HEK293 (cell line): ENCODE measurements at regions not wholly inside any gene's neighbourhood (a gene's known extent, or its start where the extent isn't known, plus 50 kb on each side); places are given as distances from the start of the nearest gene placed in this dataset.

Experiments
- ZBTB44 ChIP-seq: fragments of 450-650 bp; IDR thresholded peaks from 2 replicates; pipeline ENCODE4 v1.5.1; 2018; ENCODE audit warnings: missing biosample characterization, mild to moderate bottlenecking, missing genetic modification characterization
- ZNF600 ChIP-seq: fragments of 450-650 bp; formaldehyde crosslinking; IDR thresholded peaks from 2 replicates; pipeline ENCODE4 v1.5.1; 2016; ENCODE audit warnings: missing biosample characterization, missing genetic modification characterization

- TF ChIP-seq ZBTB44 (no peak), ZNF600 (tag by site-specific recombination) (no peak)
Measured at GRCh38 chr16:26740771-26741170, 326.0 kb upstream of the C16orf82 start.
